Rectal smooth muscle tissue (tissue), 1 donor: ENCODE measurements at regions not wholly inside any gene's neighbourhood (a gene's known extent, or its start where the extent isn't known, plus 50 kb on each side); places are given as distances from the start of the nearest gene placed in this dataset.
"Not testable (repeated sequence)": the region's sequence is repeated elsewhere in the genome, so short reads cannot be mapped to it uniquely, and the experiment has no call there.

Source experiments
- H3K27ac ChIP-seq: one replicate; pipeline ENCODE4 v1.7.0; 2013; ENCODE audit warnings: low read depth, low read length, inconsistent platforms
- H3K27me3 ChIP-seq: one replicate; pipeline ENCODE4 v1.7.0; 2013; ENCODE audit warnings: low read length; ENCODE audit not compliant: control insufficient read depth, insufficient read depth
- H3K36me3 ChIP-seq: one replicate; pipeline ENCODE4 v1.7.0; 2013; ENCODE audit warnings: low read length; ENCODE audit not compliant: control insufficient read depth, insufficient read depth
- H3K4me1 ChIP-seq: one replicate; pipeline ENCODE4 v1.7.0; 2013; ENCODE audit warnings: low read length; ENCODE audit not compliant: control insufficient read depth, insufficient read depth
- H3K4me3 ChIP-seq: one replicate; pipeline ENCODE4 v1.7.0; 2013; ENCODE audit warnings: low read length
- H3K9ac ChIP-seq: one replicate; pipeline ENCODE4 v1.7.0; 2013; ENCODE audit warnings: low read length

DNA sequence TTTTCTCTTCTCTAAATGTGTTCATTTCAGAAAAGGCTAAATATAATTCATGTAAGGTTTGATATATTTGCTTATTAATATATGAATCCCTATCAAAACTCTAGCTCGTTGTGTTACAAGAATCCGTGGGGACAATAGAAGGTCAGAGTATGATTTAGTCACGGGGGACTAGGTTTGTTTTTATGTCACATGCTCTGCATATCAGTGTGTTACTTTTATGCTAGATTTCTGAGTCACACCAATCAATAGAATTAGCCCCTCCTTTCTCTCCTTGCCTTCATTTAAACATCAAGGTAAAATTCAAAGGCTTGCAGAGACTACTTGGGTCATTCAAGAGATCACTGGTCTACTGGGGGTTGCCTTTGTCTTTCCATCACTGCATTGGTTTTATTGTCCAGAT, 636.1 kb downstream of the NR2F2 start:
- no peaks in the 10 kb centered on the region for H3K27me3 ChIP-seq
- no peaks in the 10 kb centered on the region for H3K36me3 ChIP-seq
- H3K27ac ChIP-seq: no peak overlapping the region
- H3K4me3 ChIP-seq: no peak overlapping the region
- H3K4me1 ChIP-seq: no peaks in the 10 kb centered on the region
- no peak overlapping the region for H3K9ac ChIP-seq

DNA sequence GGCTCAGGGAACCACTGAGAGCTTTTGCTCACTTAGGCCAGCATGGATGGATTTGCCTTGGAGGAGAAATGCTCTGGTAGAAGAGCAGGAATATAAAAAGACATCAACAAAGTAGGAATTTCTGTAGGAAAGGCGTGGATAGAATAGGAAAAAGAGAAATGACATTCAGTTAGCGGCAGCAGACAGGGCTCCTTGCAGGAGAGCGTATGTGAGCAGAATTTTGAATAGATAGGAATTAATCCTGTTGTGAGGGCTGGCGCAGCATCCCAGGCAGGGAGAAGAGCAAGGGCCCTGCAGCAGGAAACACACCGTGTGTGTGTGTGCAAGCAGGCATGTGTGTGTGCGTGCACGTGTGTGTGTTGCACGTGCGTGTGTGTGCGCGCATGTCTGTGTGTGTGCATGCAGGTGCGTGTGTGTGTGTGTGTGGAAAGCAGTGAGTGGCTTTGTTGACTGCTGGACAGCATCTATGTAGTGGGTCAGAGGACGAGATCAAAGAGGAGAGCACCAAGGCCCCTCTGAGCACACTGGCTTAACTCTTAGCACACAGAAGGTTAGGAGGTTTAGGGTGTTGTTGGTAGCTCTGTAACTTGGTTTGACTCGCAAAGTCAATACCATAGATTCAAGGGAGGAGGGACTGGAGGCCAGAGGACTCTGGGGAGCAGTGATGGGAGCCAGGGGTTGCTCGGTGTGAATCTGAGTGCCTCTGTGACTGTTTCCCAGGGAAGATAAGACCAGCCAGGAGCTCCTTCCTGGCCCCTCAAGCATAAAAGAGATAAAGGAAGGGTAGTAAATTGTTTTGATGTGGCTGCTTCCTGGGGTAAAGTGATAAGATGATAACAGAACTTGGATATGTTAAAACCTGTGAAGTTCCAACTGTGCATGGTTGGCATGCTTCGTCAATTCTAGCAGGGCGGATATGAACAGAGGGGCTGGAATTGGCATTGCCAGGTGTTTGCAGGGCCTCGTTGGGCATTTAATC, 639.5 kb downstream of the NR2F2 start:
- Histone ChIP-seq H3K27me3 (no peaks in the 10 kb centered on the region), H3K4me1 (no peaks in the 10 kb centered on the region), H3K27ac (no peak overlapping the region), H3K4me3 (no peak overlapping the region), H3K36me3 (no peaks in the 10 kb centered on the region), H3K9ac (no peak overlapping the region)

DNA sequence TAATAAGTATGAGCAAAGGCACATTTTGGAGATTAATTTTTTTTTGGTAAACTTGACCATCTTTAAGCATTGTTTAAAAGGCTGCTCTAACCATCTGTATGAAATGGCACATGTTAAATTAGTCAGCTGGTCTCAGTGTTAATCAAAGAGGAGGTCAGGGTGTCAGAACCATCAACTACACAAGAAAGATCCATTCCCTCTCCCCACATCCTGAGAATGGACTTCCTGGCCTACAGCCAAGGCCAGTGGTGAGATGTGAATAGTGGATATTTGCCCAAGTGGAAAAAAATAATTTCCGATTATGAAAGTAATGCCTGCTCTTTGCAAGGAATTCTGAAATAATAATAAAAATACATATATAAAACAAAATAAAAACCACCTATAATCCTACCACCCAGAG, 641.7 kb downstream of the NR2F2 start:
- Histone ChIP-seq H3K27me3 (no peaks in the 10 kb centered on the region), H3K4me3 (no peak overlapping the region), H3K27ac (no peak overlapping the region), H3K36me3 (no peaks in the 10 kb centered on the region), H3K9ac (no peak overlapping the region), H3K4me1 (no peaks in the 10 kb centered on the region)

DNA sequence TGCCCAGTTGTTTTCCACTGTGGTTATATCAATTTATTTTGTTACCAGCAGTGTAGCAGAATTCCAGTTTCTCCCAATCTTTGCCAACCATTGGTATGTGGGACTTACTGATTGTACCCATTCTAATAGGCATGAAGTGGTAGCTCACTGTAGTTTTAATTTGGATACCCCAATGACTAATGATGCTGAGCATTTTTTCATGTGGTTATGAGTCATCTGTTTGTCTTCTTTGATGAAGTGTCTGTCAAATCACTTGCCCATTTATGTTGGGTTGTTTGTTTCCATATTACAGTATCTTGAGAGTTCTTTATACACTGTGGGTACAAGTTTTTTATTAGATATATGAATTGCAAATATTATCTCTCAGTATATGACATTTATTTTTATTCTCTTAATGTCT, 644.3 kb downstream of the NR2F2 start:
- H3K4me1 ChIP-seq: no peaks in the 10 kb centered on the region
- H3K36me3 ChIP-seq: no peaks in the 10 kb centered on the region
- H3K27me3 ChIP-seq: no peaks in the 10 kb centered on the region
- H3K4me3 ChIP-seq: no peak overlapping the region
- H3K27ac ChIP-seq: no peak overlapping the region
- no peak overlapping the region for H3K9ac ChIP-seq

DNA sequence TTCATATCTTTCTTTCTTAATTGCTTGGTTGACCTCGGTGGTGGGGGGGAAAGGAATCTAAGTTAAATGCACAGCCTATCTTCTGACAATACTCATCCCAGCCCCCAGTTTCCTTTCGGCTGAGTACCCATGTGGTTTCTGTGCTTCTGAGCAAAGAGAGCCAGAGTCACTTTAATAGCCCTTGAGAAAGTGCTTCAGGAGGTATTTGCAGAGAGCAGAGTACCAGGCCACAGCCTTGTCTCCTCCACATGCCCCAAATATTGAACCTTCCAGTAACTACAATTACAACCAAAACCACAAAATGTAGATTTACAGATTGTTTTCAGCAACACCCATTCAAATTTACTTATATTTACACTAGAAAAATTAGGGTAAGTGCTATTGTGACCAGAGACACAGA, 647.4 kb downstream of the NR2F2 start:
- no peak overlapping the region for H3K27ac ChIP-seq
- H3K4me3 ChIP-seq: no peak overlapping the region
- H3K36me3 ChIP-seq: no peaks in the 10 kb centered on the region
- H3K9ac ChIP-seq: no peak overlapping the region
- H3K27me3 ChIP-seq: no peaks in the 10 kb centered on the region
- no peaks in the 10 kb centered on the region for H3K4me1 ChIP-seq

DNA sequence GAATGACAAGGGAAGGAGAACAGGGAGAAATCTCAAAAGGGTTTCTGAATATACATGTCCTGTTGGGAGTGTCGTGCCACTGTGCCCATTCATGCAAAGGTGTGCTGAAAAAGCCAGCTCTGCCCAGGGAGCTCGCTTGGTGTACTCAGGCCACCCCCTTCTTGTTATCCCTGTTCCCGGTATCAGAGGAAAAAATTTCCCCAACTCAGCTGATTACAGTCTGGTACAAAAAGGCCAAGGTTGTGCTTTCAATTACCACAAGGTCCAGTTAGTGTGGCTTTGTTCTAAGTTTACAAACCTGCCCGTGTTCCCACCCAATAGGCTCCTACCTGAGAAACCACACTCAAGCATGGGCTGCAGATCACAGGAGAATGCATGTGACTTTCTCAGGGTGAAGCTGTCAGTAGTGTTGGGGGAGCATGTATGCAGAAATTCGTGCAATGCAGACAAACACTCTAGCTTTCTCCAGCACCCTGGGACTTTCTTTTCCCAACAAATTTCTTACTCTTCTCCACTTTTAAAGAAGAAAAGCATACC, 648.5 kb downstream of the NR2F2 start:
- Histone ChIP-seq H3K27ac (no peak overlapping the region), H3K36me3 (no peaks in the 10 kb centered on the region), H3K9ac (no peak overlapping the region)

DNA sequence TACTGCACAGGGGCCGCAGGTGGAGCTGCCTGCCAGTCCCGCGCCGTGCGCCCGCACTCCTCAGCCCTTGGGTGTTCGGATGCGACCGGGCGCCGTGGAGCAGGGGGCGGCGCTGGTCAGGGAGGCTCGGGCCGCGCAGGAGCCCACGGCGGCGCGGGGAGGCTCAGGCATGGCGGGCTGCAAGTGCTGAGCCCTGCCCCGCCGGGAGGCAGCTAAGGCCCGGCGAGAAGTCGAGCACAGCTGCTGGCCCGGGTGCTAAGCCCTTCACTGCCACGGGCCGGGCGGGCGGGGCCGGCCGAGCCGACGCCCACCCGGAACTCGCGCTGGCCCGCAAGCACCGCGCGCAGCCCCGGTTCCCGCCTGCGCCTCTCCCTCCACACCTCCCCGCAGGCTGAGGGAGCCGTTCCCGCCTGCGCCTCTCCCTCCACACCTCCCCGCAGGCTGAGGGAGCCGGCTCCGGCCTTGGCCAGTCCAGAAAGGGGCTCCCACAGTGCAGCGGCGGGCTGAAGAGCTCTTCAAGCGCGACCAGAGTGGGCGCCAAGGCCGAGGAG, 653.7 kb downstream of the NR2F2 start:
- H3K4me3 ChIP-seq, H3K36me3 ChIP-seq, H3K27ac ChIP-seq, H3K27me3 ChIP-seq, H3K4me1 ChIP-seq, H3K9ac ChIP-seq: not testable (repeated sequence)

More for the DNA sequence above, 648.5 kb downstream of the NR2F2 start:
- no peaks in the 10 kb centered on the region for H3K27me3 ChIP-seq
- no peak overlapping the region for H3K4me3 ChIP-seq
- no peaks in the 10 kb centered on the region for H3K4me1 ChIP-seq

DNA sequence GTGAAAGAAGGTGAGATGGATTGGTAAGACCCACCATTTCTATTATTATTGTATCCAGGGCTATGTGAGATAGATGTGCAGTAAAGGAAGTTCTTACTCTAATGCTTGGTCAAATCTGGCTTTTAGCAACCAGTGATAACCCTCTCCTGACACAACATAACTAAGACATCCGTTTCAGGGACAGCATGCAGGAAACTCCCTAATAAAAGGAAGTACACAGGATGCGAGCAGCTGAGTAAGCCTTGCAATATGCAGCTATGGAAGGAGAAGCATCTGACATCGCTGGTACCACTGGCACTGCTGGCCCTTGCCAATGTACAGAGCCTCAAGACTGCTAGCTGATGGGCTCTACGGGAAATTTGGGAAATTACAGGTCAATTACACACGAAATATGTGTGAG, 662.3 kb downstream of the NR2F2 start:
- no peak overlapping the region for H3K9ac ChIP-seq
- no peaks in the 10 kb centered on the region for H3K27me3 ChIP-seq
- no peak overlapping the region for H3K27ac ChIP-seq
- no peaks in the 10 kb centered on the region for H3K4me1 ChIP-seq
- H3K4me3 ChIP-seq: no peak overlapping the region
- no peaks in the 10 kb centered on the region for H3K36me3 ChIP-seq

DNA sequence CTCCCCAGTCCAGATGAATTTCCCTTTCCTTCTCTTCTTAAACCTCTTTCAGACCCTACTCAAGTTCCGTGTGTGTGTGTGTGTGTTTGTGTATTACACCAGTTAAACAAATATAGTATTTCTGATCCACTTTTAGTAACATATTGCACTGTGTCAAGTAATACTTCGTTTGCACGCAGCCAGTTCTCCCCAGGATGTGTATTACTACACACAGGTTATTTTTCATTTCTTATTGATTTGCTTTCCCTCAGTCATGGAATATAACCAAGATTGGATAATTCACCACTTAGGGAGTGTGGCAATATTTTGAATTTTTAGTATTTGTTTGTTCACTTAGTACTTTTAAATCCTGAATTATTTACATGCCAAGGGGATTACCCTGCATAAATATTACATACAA, 667.0 kb downstream of the NR2F2 start:
- H3K4me3 ChIP-seq: no peak overlapping the region
- H3K36me3 ChIP-seq: no peaks in the 10 kb centered on the region

DNA sequence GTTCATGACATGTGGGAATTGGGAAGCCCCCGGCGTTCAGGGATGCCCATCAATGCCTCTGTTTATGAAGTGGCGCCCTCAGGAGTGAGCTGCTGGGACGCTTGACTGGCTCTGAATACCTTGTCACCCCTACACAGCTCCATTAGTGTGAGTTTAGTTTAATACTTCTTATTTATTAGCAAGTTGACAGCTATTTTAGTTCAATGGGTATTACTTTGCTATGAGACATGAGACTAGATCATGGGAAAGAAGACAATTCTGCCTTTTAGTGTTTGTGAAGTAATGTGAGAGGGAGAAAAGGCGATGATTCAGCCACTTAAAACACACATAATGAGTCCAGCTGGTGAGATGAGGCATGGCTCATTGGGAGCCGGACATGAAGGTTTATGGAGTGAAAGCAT, 678.5 kb downstream of the NR2F2 start:
- Histone ChIP-seq H3K27me3 (no peaks in the 10 kb centered on the region), H3K27ac (no peak overlapping the region), H3K4me1 (no peaks in the 10 kb centered on the region), H3K4me3 (no peak overlapping the region), H3K9ac (no peak overlapping the region), H3K36me3 (no peaks in the 10 kb centered on the region)

More for the DNA sequence above, 667.0 kb downstream of the NR2F2 start:
- Histone ChIP-seq H3K4me1 (no peaks in the 10 kb centered on the region), H3K27me3 (no peaks in the 10 kb centered on the region), H3K9ac (no peak overlapping the region), H3K27ac (no peak overlapping the region)

DNA sequence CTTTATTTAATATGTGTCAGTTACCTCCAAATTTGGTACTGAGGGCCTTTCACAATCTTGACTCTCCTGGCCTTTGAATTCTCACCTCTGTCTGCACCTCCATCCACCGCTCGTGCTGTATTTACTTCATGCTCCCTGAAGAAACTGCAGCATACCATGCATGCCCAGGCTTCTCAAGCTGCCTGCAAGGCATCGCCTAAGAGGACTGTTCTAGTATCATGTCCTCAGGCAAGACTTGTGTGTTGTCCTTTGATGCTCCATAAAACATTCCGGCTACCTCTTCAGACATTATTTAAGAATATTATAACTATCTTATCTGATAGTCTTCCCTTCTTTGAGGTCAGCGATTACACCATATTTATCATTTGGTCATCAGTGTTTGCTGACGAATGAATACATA, 682.5 kb downstream of the NR2F2 start:
- H3K27ac ChIP-seq: no peak overlapping the region
- H3K27me3 ChIP-seq: no peaks in the 10 kb centered on the region
- H3K36me3 ChIP-seq: no peaks in the 10 kb centered on the region
- H3K9ac ChIP-seq: no peak overlapping the region
- H3K4me3 ChIP-seq: no peak overlapping the region
- H3K4me1 ChIP-seq: no peaks in the 10 kb centered on the region

DNA sequence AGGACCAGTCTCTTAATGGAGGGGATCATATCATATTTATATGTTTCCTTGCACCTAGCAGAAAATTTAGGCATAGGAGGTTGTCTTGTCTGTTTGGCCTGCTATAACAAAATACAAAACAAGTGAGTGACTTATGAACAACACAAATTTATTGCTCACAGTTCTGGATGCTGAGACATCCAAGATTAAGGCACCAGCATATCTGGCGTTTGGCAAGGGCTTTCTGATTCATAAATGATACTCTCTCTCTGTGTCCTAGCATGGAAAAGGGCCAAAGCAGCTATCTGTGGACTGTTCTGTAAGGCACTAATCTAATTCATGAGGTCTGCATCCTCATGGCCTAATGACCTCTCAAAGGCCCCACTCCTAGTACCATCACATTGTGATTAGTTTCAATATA, 683.0 kb downstream of the NR2F2 start:
- no peaks in the 10 kb centered on the region for H3K36me3 ChIP-seq
- no peak overlapping the region for H3K9ac ChIP-seq
- H3K4me3 ChIP-seq: no peak overlapping the region
- H3K27me3 ChIP-seq: no peaks in the 10 kb centered on the region
- no peaks in the 10 kb centered on the region for H3K4me1 ChIP-seq
- H3K27ac ChIP-seq: no peak overlapping the region
